Cardiac fibroblast (primary cell): ENCODE measurements at regions not wholly inside any gene's neighbourhood (a gene's known extent, or its start where the extent isn't known, plus 50 kb on each side); places are given as distances from the start of the nearest gene placed in this dataset.

Experiments
- DNase-seq, 2 donors: peaks; one replicate each; pipeline versions ENCODE4 v3.0.0 to v3.0.0-alpha.2; 2010; ENCODE audit warnings: low read depth in 2 of 2
- H3K4me3 ChIP-seq, 2 donors: replicated peaks in 1 of 2; 1 replicate in 1 of 2; 2 replicates in 1 of 2; pipeline ENCODE4 v1.5.1; 2011; ENCODE audit warnings: low read depth in 2 of 2, low read length in 2 of 2, mild to moderate bottlenecking in 2 of 2, moderate library complexity in 1 of 2
- CTCF ChIP-seq: IDR thresholded peaks from one replicate; pipeline ENCODE4 v1.5.1; 2011; ENCODE audit warnings: low read depth, mild to moderate bottlenecking, low read length, inconsistent platforms

DNA sequence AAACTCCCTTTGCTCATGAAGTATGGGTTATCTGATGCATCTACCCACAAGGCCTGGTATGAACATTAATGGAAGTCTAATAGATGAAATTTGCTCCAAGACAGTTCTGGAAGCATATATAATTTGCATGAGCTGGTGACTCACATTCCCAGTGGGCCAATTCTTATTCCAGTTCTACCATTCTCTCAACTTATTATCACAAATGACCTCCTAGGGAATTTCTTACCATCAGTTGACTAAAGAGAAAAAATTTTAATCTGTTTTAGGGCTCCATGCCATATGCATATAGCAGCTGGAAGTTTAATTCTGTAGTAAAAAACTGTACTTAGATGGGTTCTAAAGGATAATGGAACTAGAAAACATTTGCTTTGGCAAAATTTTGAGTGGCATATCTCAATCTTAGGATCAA lies 165.2 kb upstream of the COL3A1 start:
- TF ChIP-seq CTCF = no peak
- DNase-seq = peak; percentile 83 to 86
- H3K4me3 ChIP-seq = no peak overlapping the region

DNA sequence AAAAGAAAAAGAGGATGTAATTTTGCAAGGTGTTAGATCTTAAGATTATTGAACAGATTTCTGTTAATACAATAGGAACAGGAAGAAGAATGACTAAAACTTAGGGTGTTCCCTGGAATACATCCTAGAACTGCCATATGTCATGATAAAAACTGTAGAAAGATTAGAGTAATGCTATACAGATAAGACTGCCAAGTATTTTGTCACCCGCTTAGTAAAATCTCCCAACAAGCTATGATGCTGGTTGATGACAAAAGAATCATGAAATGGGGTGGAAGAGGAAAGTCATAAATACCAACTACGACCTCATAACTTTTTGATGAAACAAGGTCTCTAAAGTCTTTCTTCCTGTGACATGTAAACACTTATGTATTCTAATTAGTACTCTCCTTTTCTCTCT lies 163.6 kb upstream of the COL3A1 start:
- no peak overlapping the region for H3K4me3 ChIP-seq
- TF ChIP-seq CTCF = no peak
- peak; percentile 63 to 76 for DNase-seq

- no peak for TF ChIP-seq CTCF
- H3K4me3 ChIP-seq = no peak overlapping the region
- DNase-seq = peak; percentile 81 to 86
Observed at GRCh38 chr2:188811522-188811921, 162.7 kb upstream of the COL3A1 start.

GRCh38 chr2:188813315-188813714 lies 160.9 kb upstream of the COL3A1 start:
- DNase-seq = peak; percentile 31 to 76
- H3K4me3 ChIP-seq = no peak overlapping the region
- no peak for TF ChIP-seq CTCF

DNA sequence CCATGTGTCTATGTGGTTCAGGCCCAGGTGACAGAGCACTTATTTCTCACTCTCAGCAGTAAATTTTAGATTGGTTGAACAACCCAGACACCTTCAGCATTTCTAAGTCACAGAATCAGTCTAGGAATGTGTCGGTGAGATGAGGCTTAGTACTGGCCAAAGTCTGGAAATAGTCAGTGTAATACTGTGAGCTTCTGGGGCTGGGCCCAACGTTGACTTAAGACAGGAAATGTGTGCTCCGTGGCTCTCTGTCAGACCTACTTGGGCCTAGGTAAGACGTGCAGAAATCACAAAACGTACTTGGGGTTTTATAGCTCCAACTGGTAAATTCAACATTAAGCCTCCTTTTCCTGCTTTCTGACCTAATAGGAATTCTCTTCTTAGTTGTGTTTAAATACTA lies 160.3 kb upstream of the COL3A1 start:
- no peak for TF ChIP-seq CTCF
- DNase-seq = peak; percentile 40 to 69
- no peak overlapping the region for H3K4me3 ChIP-seq

DNA sequence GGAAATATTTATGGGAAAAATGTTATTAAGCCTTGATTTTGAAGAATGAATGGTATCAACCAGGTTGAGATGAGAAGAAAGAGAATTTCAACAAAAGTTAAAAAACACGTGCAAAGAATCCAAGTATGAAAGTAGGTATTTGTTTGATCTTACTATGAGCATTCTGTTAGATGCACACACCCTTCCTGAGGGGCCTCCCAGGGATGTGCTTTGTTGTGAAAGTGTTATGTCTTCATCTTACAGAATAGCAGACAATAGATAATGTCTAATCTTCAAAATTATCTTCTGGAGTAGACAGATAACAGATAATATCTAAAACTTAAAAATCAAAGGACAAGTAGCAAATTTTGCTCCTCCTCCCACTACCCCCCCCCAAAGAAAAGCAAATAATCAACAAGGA lies 155.2 kb upstream of the COL3A1 start:
- no peak for TF ChIP-seq CTCF
- no peak overlapping the region for H3K4me3 ChIP-seq
- no peak for DNase-seq

DNA sequence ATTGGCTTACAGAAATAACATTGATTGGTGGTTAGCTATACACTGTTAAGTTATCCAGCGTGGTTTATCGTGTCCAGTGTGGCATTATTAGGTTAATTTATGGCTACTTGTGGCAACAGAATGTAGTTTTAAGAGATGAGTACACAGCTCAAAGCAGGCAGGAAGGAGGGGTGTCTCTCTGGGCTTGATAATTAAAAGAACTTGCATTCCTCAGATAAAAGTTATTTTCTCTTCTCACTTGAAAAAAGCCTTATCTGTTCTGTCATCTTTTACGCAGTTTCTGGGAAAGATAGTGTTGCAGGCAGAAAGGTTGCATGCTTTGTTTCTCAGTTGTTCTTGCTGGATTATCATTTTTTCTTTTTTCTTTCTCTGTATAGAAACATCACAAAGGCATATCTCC lies 154.4 kb upstream of the COL3A1 start:
- no peak for TF ChIP-seq CTCF
- DNase-seq = peak in 1 of 2 donors; percentile 31
- H3K4me3 ChIP-seq = no peak overlapping the region
